Erythroblast (primary cell): ENCODE measurements at regions not wholly inside any gene's neighbourhood (a gene's known extent, or its start where the extent isn't known, plus 50 kb on each side); places are given as distances from the start of the nearest gene placed in this dataset.

Source experiments
- GATA1 ChIP-seq: IDR thresholded peaks from 2 replicates; pipeline ENCODE4 v1.6.1; 2011; ENCODE audit warnings: low read depth, mild to moderate bottlenecking, control low read depth, low read length, moderate library complexity
- POLR2A ChIP-seq: IDR thresholded peaks from 2 replicates; pipeline ENCODE4 v1.6.1; 2011; ENCODE audit warnings: mild to moderate bottlenecking, low read length

DNA sequence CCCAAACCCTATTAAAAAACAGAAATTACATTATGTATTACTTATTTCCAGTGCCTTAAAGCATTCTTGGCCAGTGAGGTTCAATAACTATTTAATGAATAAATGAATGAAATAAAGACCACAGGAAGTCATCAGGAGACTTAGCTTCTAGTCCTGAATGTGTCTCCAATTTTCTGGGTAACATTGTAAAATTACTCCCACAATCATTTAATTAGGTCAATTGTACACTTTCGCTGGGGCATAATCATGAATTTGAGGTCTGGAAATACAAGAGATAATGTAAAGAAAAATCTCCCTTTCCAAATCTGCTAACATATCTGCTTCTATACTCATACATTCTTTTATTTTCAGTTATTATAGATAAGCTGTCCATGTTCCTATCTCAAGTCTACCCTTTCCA, 199.2 kb downstream of the TLR4 start:
- TF ChIP-seq POLR2A = no peak
- no peak for TF ChIP-seq GATA1
